ENCODE measurements at regions not wholly inside any gene's neighbourhood (a gene's known extent, or its start where the extent isn't known, plus 50 kb on each side); places are given as distances from the start of the nearest gene placed in this dataset.

GRCh38 chr5:91599863-91600262, 216.7 kb upstream of the ARRDC3 start:
- no peak overlapping the region for H3K4me3 ChIP-seq (ENCODE audit: low read depth, low read length)
- no peaks in the 10 kb centered on the region for H3K36me3 ChIP-seq (ENCODE audit: control insufficient read depth, insufficient read depth, low read length)
- ChIA-PET CTCF (no interaction called here), POLR2A (no interaction called here)
- no peak for DNase-seq (ENCODE audit: low read depth)
- H3K27me3 ChIP-seq (ENCODE audit: control insufficient read depth, insufficient read depth, low read length): no peaks in the 10 kb centered on the region
- TF ChIP-seq, protein P1, sequence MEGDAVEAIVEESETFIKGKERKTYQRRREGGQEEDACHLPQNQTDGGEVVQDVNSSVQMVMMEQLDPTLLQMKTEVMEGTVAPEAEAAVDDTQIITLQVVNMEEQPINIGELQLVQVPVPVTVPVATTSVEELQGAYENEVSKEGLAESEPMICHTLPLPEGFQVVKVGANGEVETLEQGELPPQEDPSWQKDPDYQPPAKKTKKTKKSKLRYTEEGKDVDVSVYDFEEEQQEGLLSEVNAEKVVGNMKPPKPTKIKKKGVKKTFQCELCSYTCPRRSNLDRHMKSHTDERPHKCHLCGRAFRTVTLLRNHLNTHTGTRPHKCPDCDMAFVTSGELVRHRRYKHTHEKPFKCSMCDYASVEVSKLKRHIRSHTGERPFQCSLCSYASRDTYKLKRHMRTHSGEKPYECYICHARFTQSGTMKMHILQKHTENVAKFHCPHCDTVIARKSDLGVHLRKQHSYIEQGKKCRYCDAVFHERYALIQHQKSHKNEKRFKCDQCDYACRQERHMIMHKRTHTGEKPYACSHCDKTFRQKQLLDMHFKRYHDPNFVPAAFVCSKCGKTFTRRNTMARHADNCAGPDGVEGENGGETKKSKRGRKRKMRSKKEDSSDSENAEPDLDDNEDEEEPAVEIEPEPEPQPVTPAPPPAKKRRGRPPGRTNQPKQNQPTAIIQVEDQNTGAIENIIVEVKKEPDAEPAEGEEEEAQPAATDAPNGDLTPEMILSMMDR (IDR thresholded peaks at IDR 0.05; ENCODE audit: insufficient read depth, low read depth, low read length): no peak

DNA sequence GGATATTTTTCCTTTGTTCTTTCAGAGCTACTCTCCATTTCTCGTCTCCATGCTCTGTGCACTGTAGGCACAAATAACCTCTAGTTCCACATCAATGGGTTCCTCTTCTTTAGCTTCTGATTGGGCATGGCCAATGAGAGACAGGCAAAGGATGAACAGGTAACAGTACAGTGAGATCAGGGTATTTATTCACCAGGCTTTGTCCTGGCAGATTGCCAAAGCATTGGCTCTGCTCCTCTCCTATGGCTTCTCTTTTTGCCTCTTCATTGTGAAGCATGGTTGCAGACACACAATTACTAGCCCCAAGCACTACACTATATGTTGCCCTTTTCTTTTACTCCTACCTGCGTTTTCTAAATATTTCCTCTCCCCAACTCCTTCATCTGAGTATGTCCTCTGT, 215.1 kb upstream of the ARRDC3 start:
- DNase-seq (ENCODE audit: low read depth): no peak
- no peak overlapping the region for H3K4me3 ChIP-seq (ENCODE audit: low read depth, low read length)
- H3K36me3 ChIP-seq (ENCODE audit: control insufficient read depth, insufficient read depth, low read length): no peaks in the 10 kb centered on the region
- no peaks in the 10 kb centered on the region for H3K27me3 ChIP-seq (ENCODE audit: control insufficient read depth, insufficient read depth, low read length)
- CTCF ChIA-PET: no interaction called here
- TF ChIP-seq, protein P1 (IDR thresholded peaks at IDR 0.05; ENCODE audit: insufficient read depth, low read depth, low read length): no peak
- POLR2A ChIA-PET: no interaction called here

DNA sequence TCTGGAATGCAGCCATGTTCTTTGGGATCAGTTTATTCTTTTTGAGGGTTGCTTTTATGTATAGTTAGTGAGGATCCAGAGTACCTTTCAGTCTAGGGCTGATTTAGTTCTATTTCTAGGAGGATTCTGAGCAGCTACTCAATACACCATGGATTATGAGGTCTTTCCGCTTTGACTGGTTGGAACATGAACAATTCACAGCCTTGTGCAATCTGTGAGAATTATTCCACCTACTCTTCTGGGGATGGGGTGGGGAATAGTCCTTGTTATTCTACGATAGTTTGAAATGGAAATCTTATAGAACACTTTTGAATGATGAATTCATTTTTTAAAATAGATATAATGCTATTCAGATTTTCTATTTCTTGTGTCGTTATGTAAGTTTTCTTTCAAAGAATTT, 212.3 kb upstream of the ARRDC3 start:
- Histone ChIP-seq H3K36me3 (ENCODE audit: control insufficient read depth, insufficient read depth, low read length) (no peaks in the 10 kb centered on the region), H3K27me3 (ENCODE audit: control insufficient read depth, insufficient read depth, low read length) (no peaks in the 10 kb centered on the region), H3K4me3 (ENCODE audit: low read depth, low read length) (no peak overlapping the region)
- ChIA-PET CTCF (no interaction called here), POLR2A (no interaction called here)
- TF ChIP-seq, protein P1 (IDR thresholded peaks at IDR 0.05; ENCODE audit: insufficient read depth, low read depth, low read length): no peak
- no peak for DNase-seq (ENCODE audit: low read depth)

GRCh38 chr5:91591076-91591475, 208.0 kb upstream of the ARRDC3 start:
- Histone ChIP-seq H3K27me3 (ENCODE audit: control insufficient read depth, insufficient read depth, low read length) (no peaks in the 10 kb centered on the region), H3K4me3 (ENCODE audit: low read depth, low read length) (no peak overlapping the region), H3K36me3 (ENCODE audit: control insufficient read depth, insufficient read depth, low read length) (no peaks in the 10 kb centered on the region)
- DNase-seq (ENCODE audit: low read depth): no peak
- POLR2A ChIA-PET: no interaction called here
- CTCF ChIA-PET: no interaction called here
- TF ChIP-seq, protein P1 (IDR thresholded peaks at IDR 0.05; ENCODE audit: insufficient read depth, low read depth, low read length): no peak

DNA sequence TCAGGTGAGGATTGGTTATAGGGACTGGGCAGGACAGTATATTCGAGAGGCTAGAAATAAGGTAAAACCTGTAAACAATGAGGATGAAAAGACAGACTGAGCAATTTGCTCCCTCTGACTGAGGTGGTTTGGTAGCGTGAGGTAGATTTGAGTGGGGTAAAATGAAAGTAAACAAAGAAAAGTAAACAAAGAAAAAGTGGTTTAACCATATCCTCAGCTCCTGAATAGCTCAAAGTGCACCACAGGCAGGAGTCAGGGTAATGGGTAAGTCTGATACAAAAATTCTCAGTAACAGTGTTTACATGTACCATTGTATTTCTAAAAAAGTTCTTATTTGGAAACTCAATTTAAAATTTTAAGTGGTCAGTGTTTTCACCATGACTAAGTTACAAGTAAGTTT, 203.1 kb upstream of the ARRDC3 start:
- Histone ChIP-seq H3K4me3 (ENCODE audit: low read depth, low read length) (no peak overlapping the region), H3K27me3 (ENCODE audit: control insufficient read depth, insufficient read depth, low read length) (no peaks in the 10 kb centered on the region), H3K36me3 (ENCODE audit: control insufficient read depth, insufficient read depth, low read length) (no peaks in the 10 kb centered on the region)
- ChIA-PET CTCF (no interaction called here), POLR2A (no interaction called here)
- TF ChIP-seq, protein P1 (IDR thresholded peaks at IDR 0.05; ENCODE audit: insufficient read depth, low read depth, low read length): no peak
- DNase-seq (ENCODE audit: low read depth): no peak
